SK-N-SH (cell line): ENCODE measurements at regions not wholly inside any gene's neighbourhood (a gene's known extent, or its start where the extent isn't known, plus 50 kb on each side); places are given as distances from the start of the nearest gene placed in this dataset.

Experiments
- CTCF ChIA-PET: fragments of 300-600, 350-600 bp; formaldehyde crosslinking; extraction: SDS; loops from one replicate; lab custom pipeline; 2021; lab: Yijun Ruan, JAX
- POLR2A ChIA-PET: fragments of 350-600 bp; sonication (Branson Sonifier 250); formaldehyde crosslinking; extraction: SDS; loops from one replicate; lab custom pipeline; 2020; ENCODE audit warnings: antibody characterized with exemption, inconsistent platforms; lab: Yijun Ruan, JAX
- DNase-seq: peaks from one replicate; pipeline ENCODE4 v3.0.0; 2012
- H2AFZ ChIP-seq: fragments of 200-600 bp; sonication (generic); 2 replicates; pipeline ENCODE4 v1.8.1; 2016; ENCODE audit warnings: antibody characterized with exemption, mild to moderate bottlenecking, low read depth
- H3F3A ChIP-seq: fragments of 200-600 bp; sonication (generic); replicated peaks from 2 replicates; pipeline ENCODE3; 2016; ENCODE audit warnings: antibody characterized with exemption, mild to moderate bottlenecking; ENCODE audit not compliant: insufficient read depth
- H3K27ac ChIP-seq, 2 experiments: fragments of 200-500 bp in 1 of 2; fragments of 200-600 bp in 1 of 2; sonication (Bioruptor generic) in 1 of 2; sonication (generic), shearing (Covaris generic) in 1 of 2; 2 replicates each; pipeline versions ENCODE4 v1.5.1 to v1.6.1; 2014 to 2016; ENCODE audit warnings: low read depth in 2 of 2, inconsistent platforms in 1 of 2, low read length in 1 of 2, mild to moderate bottlenecking in 1 of 2, mixed read lengths in 1 of 2
- H3K27me3 ChIP-seq: fragments of 200-600 bp; sonication (generic), shearing (Covaris generic); 2 replicates; pipeline ENCODE4 v1.6.1; 2016; ENCODE audit warnings: mixed run types; ENCODE audit not compliant: insufficient read depth
- H3K36me3 ChIP-seq, 2 experiments: fragments of 200-500 bp in 1 of 2; fragments of 200-600 bp in 1 of 2; sonication (Bioruptor generic) in 1 of 2; sonication (generic) in 1 of 2; replicated peaks in 1 of 2; 2 replicates each; pipeline versions ENCODE3 to v1.5.1; 2014 to 2016; ENCODE audit warnings: low read length in 1 of 2, mild to moderate bottlenecking in 1 of 2; ENCODE audit not compliant: insufficient read depth in 2 of 2, control insufficient read depth in 1 of 2
- H3K4me1 ChIP-seq, 2 experiments: fragments of 200-500 bp in 1 of 2; fragments of 200-600 bp in 1 of 2; sonication (Bioruptor generic) in 1 of 2; sonication (generic), shearing (Covaris generic) in 1 of 2; 2 replicates each; pipeline versions ENCODE4 v1.5.1 to v1.6.1; 2014 to 2016; ENCODE audit warnings: low read depth in 1 of 2, low read length in 1 of 2, mixed run types in 1 of 2; ENCODE audit not compliant: insufficient read depth in 2 of 2, control insufficient read depth in 1 of 2
- H3K4me2 ChIP-seq: fragments of 200-600 bp; sonication (generic), shearing (Covaris generic); 2 replicates; pipeline ENCODE4 v1.6.1; 2017; ENCODE audit warnings: mixed run types
- H3K4me3 ChIP-seq, 2 experiments: fragments of 200-500 bp in 1 of 2; fragments of 200-600 bp in 1 of 2; sonication (Bioruptor generic) in 1 of 2; sonication (generic), shearing (Covaris generic) in 1 of 2; 2 replicates each; pipeline versions ENCODE4 v1.5.1 to v1.8.1; 2014 to 2016; ENCODE audit warnings: low read depth in 2 of 2, inconsistent platforms in 1 of 2, low read length in 1 of 2, mild to moderate bottlenecking in 1 of 2, mixed read lengths in 1 of 2, moderate library complexity in 1 of 2
- H3K79me2 ChIP-seq: fragments of 200-600 bp; sonication (generic); 2 replicates; pipeline ENCODE4 v1.8.1; 2017; ENCODE audit warnings: mild to moderate bottlenecking; ENCODE audit not compliant: insufficient read depth
- H3K9ac ChIP-seq: fragments of 200-600 bp; sonication (generic); 2 replicates; pipeline ENCODE4 v1.6.1; 2017; ENCODE audit warnings: mixed run types
- H3K9me2 ChIP-seq: fragments of 200-600 bp; sonication (generic); 2 replicates; pipeline ENCODE4 v1.6.1; 2017; ENCODE audit warnings: mixed run types
- H3K9me3 ChIP-seq: fragments of 200-600 bp; sonication (generic); 2 replicates; pipeline ENCODE4 v1.6.1; 2017; ENCODE audit warnings: mixed run types, mild to moderate bottlenecking, moderate library complexity
- H4K20me1 ChIP-seq: fragments of 200-600 bp; sonication (generic); 2 replicates; pipeline ENCODE4 v1.6.1; 2017; ENCODE audit warnings: mild to moderate bottlenecking, mixed run types; ENCODE audit not compliant: insufficient read depth
- CHD2 ChIP-seq: fragments of 150-350 bp; IDR thresholded peaks from 2 replicates; pipeline ENCODE4 v1.6.1; 2018; ENCODE audit warnings: low read length; ENCODE audit not compliant: partially characterized antibody
- EP300 ChIP-seq, 2 experiments: IDR thresholded peaks; 2 replicates each; pipeline versions ENCODE4 v1.4.0 to v1.6.1; 2012; ENCODE audit warnings: borderline replicate concordance in 1 of 2, low read depth in 1 of 2, low read length in 1 of 2
- FOSL2 ChIP-seq: IDR thresholded peaks from 2 replicates; pipeline ENCODE4 v1.4.0; 2012; ENCODE audit warnings: low read depth, mild to moderate bottlenecking, moderate library complexity, borderline replicate concordance
- FOXM1 ChIP-seq: IDR thresholded peaks from 2 replicates; pipeline ENCODE4 v1.4.0; 2012; ENCODE audit warnings: low read depth, mild to moderate bottlenecking
- JUND ChIP-seq: IDR thresholded peaks from 2 replicates; pipeline ENCODE4 v1.4.0; 2012
- MEF2A ChIP-seq: IDR thresholded peaks from 2 replicates; pipeline ENCODE4 v1.4.0; 2012; ENCODE audit warnings: low read depth, borderline replicate concordance
- NFIC ChIP-seq: IDR thresholded peaks from 2 replicates; pipeline ENCODE4 v1.4.0; 2012; ENCODE audit warnings: borderline replicate concordance
- POLR2AphosphoS5 ChIP-seq: IDR thresholded peaks from 2 replicates; pipeline ENCODE4 v1.6.1; 2012; ENCODE audit warnings: low read depth, low read length
- RAD21 ChIP-seq: IDR thresholded peaks from 2 replicates; pipeline ENCODE4 v1.6.1; 2012; ENCODE audit warnings: mild to moderate bottlenecking, low read length
- RXRA ChIP-seq: IDR thresholded peaks from 2 replicates; pipeline ENCODE4 v1.4.0; 2012; ENCODE audit warnings: low read depth, mild to moderate bottlenecking, borderline replicate concordance
- TCF12 ChIP-seq: IDR thresholded peaks from 2 replicates; pipeline ENCODE4 v1.4.0; 2012
- WGBS: methylation state at CpG from one replicate; pipeline ENCODE4 v1.1.6; 2017; ENCODE audit warnings: low lambda C conversion rate; 5-methylcytosine and 5-hydroxymethylcytosine counted together
- TF ChIP-seq, protein P1 (sequence below): fragments of 150-350 bp; IDR thresholded peaks from 2 replicates; pipeline ENCODE4 v1.6.1; 2016; ENCODE audit warnings: mild to moderate bottlenecking, low read depth, low read length
- TF ChIP-seq, protein P2 (sequence below): IDR thresholded peaks from 2 replicates; pipeline ENCODE4; 2012

DNA sequence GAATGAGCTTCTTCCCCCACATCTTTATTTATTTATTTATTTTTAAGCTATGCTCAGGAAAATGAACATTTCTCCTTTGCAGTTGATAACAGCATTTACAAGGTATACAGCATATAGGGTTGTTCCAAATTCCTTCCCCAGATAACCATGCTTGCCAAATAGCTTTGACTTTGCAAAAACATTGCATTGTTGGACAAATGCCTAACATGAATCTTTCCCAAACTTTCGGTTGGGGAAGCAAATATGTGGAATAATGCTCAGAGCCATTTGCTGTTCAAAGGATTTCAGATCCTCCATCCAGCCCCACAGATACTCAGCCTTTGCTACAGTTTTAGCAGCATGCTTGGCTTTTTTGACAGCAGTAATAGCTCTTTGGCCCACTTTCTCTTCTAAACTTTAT is 127.2 kb upstream of the AGA start:
- H3F3A ChIP-seq, result peaks cover 16% of the 10 kb centered on the region
- TF ChIP-seq, protein P1, sequence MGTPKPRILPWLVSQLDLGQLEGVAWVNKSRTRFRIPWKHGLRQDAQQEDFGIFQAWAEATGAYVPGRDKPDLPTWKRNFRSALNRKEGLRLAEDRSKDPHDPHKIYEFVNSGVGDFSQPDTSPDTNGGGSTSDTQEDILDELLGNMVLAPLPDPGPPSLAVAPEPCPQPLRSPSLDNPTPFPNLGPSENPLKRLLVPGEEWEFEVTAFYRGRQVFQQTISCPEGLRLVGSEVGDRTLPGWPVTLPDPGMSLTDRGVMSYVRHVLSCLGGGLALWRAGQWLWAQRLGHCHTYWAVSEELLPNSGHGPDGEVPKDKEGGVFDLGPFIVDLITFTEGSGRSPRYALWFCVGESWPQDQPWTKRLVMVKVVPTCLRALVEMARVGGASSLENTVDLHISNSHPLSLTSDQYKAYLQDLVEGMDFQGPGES, result no peak
- TF ChIP-seq NFIC (no peak), CHD2 (no peak), FOXM1 (no peak)
- no peak overlapping the region for H3K4me2 ChIP-seq
- H2AFZ ChIP-seq, result no peak overlapping the region
- ChIA-PET POLR2A (no interaction called here), CTCF (interaction anchor here (1.5 kb wide), 1 partner anchor 15 kb away, joined by 6 read pairs; no protein-coding TSS in a partner anchor)
- no peaks in the 10 kb centered on the region for H3K79me2 ChIP-seq
- H3K36me3 ChIP-seq, result no peaks in the 10 kb centered on the region
- H3K9me2 ChIP-seq, result no peaks in the 10 kb centered on the region
- H3K9me3 ChIP-seq, result no peaks in the 10 kb centered on the region
- DNase-seq, result no peak
- no peak overlapping the region for H3K9ac ChIP-seq
- H3K4me1 ChIP-seq, result peaks cover 0 to 6% of the 10 kb centered on the region in 2 experiments; a peak in 1 of 4 replicates
- H4K20me1 ChIP-seq, result no peaks in the 10 kb centered on the region
- no peak overlapping the region for H3K27ac ChIP-seq
- H3K4me3 ChIP-seq, result no peak overlapping the region
- H3K27me3 ChIP-seq, result no peaks in the 10 kb centered on the region
- WGBS, result 55% methylated on average over 1 of the region's 1 CpG

DNA sequence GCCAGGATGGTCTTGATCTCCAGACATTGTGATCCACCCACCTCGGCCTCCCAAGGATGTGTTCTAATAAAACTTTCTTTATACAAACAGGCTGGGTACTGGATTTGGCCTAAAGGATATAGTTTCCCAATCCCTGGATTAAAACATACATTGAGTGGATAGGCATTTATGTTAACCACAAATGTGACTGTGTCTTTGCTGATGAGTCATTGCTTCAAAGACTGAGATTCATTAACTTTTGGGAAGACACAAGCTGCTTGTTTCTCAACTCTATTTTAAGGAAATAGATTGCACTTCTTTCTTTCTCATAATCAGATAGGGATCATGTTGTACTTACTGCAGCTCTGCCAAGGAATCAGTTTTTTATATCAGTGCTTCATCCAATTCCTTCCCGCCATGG is 131.3 kb upstream of the AGA start:
- 17% methylated on average over 2 of the region's 2 CpGs for WGBS
- no peaks in the 10 kb centered on the region for H3K36me3 ChIP-seq
- POLR2A ChIA-PET, result no interaction called here
- H3K79me2 ChIP-seq, result no peaks in the 10 kb centered on the region
- CTCF ChIA-PET, result no interaction called here
- TF ChIP-seq FOSL2, result peak; percentile 88; the same call in 1 of the 2 replicates
- TF ChIP-seq POLR2AphosphoS5, result peak; percentile 35; the same call in 1 of the 2 replicates
- TF ChIP-seq RAD21, result no peak
- peak; percentile 78 for TF ChIP-seq TCF12
- peak; percentile 67; the same call in 1 of the 2 replicates for TF ChIP-seq MEF2A
- TF ChIP-seq RXRA, result 0 out of 2 replicates have a peak, but pooled peaks have one; percentile 25
- peak; percentile 82 for TF ChIP-seq JUND
- peak; percentile 30 for TF ChIP-seq NFIC
- TF ChIP-seq, protein P2, sequence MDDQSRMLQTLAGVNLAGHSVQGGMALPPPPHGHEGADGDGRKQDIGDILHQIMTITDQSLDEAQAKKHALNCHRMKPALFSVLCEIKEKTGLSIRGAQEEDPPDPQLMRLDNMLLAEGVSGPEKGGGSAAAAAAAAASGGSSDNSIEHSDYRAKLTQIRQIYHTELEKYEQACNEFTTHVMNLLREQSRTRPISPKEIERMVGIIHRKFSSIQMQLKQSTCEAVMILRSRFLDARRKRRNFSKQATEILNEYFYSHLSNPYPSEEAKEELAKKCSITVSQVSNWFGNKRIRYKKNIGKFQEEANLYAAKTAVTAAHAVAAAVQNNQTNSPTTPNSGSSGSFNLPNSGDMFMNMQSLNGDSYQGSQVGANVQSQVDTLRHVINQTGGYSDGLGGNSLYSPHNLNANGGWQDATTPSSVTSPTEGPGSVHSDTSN, result peak; percentile 48
- TF ChIP-seq FOXM1, result no peak
- peak in 1 of 2 experiments; percentile 42; a peak in 1 of 4 replicates for TF ChIP-seq EP300 (IDR thresholded peaks at IDR 0.05; ENCODE audit: borderline replicate concordance in 1 of 2, low read depth in 1 of 2, low read length in 1 of 2)
- H3F3A ChIP-seq, result peaks cover 16% of the 10 kb centered on the region
- no peak overlapping the region for H3K4me3 ChIP-seq
- peaks cover 0 to 7% of the 10 kb centered on the region in 2 experiments; a peak in 2 of 4 replicates for H3K4me1 ChIP-seq
- no peak overlapping the region for H3K9ac ChIP-seq
- H3K4me2 ChIP-seq, result peak overlapping the region; percentile 54; the same call in 1 of the 2 replicates
- DNase-seq, result no peak
- H3K27ac ChIP-seq, result peak overlapping the region in 1 of 2 experiments; percentile 48; a peak in 1 of 4 replicates
- H4K20me1 ChIP-seq, result no peaks in the 10 kb centered on the region
- no peaks in the 10 kb centered on the region for H3K27me3 ChIP-seq
- no peaks in the 10 kb centered on the region for H3K9me3 ChIP-seq
- no peak overlapping the region for H2AFZ ChIP-seq
- H3K9me2 ChIP-seq, result no peaks in the 10 kb centered on the region
